ENCODE measurements at regions not wholly inside any gene's neighbourhood (a gene's known extent, or its start where the extent isn't known, plus 50 kb on each side); places are given as distances from the start of the nearest gene placed in this dataset.

DNA sequence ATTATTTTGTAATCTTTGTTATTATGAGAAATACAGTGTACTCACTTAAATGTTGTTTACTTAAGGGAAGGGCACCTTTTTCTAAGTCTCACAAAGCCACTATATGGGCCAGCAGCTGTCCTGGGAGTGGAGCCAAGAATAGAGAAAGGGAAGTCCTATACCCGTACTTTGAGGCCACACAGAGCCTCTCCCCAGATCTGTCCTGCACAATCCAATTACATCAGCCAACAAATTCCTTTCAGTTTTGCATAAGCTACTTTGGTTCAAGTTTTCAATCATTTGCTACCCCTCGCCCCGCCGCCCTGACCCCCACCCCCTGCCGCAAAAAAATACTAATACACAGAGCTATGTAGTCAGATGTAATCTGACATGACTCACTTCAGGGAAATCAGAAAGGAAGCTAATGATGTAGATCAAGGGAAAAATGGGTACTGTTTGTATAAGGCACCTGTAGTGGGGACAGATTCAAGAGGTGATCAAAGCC is 297.4 kb upstream of the NEBL start:
- no peaks in the 10 kb centered on the region for H3K27me3 ChIP-seq (ENCODE audit: control insufficient read depth, insufficient read depth, low read length)
- ChIA-PET CTCF (interaction anchor here (0.6 kb wide), 1 partner anchor 31 kb away, joined by 3 read pairs; no protein-coding TSS in a partner anchor), POLR2A (no interaction called here)
- no peak overlapping the region for H3K27ac ChIP-seq (ENCODE audit: low read depth, low read length)
- no peak for TF ChIP-seq CTCF (IDR thresholded peaks at IDR 0.05; ENCODE audit: low read depth, low read length)
- no peaks in the 10 kb centered on the region for H3K9me3 ChIP-seq (ENCODE audit: control insufficient read depth, insufficient read depth, low read length)
- no peak overlapping the region for H3K4me3 ChIP-seq (ENCODE audit: low read depth, low read length)
- no peak for DNase-seq (ENCODE audit: low read depth, low spot score)

GRCh38 chr10:21193196-21193595 is 296.1 kb upstream of the NEBL start:
- ChIA-PET POLR2A (no interaction called here), CTCF (no interaction called here)
- H3K27me3 ChIP-seq (ENCODE audit: control insufficient read depth, insufficient read depth, low read length): no peaks in the 10 kb centered on the region
- H3K4me3 ChIP-seq (ENCODE audit: low read depth, low read length): no peak overlapping the region
- no peak for TF ChIP-seq CTCF (IDR thresholded peaks at IDR 0.05; ENCODE audit: low read depth, low read length)
- no peak for DNase-seq (ENCODE audit: low read depth, low spot score)
- H3K27ac ChIP-seq (ENCODE audit: low read depth, low read length): no peak overlapping the region
- no peaks in the 10 kb centered on the region for H3K9me3 ChIP-seq (ENCODE audit: control insufficient read depth, insufficient read depth, low read length)

DNA sequence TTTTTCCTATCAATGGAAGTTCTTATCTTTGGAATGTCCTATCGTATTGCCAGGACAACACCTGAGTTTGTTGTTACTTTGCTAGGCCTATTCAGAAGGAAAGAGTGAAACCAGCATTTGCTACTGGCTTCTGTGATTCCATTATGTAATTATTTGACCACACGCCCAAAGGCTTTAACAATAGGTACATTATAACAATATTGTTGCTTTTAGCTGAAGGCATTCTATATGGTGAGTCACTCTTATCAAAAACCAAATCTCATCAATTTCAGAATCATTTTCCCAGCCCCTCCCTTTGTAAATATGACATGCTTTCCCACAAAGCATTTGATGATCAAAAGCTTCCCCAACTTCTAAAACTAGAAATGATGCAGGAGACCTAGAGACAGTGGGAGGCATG is 294.4 kb upstream of the NEBL start:
- no peak for DNase-seq (ENCODE audit: low read depth, low spot score)
- Histone ChIP-seq H3K9me3 (ENCODE audit: control insufficient read depth, insufficient read depth, low read length) (no peaks in the 10 kb centered on the region), H3K27ac (ENCODE audit: low read depth, low read length) (no peak overlapping the region), H3K4me3 (ENCODE audit: low read depth, low read length) (no peak overlapping the region), H3K27me3 (ENCODE audit: control insufficient read depth, insufficient read depth, low read length) (no peaks in the 10 kb centered on the region)
- ChIA-PET CTCF (no interaction called here), POLR2A (interaction anchor here (0.5 kb wide), 1 partner anchor 24 kb away, joined by 3 read pairs; no protein-coding TSS in a partner anchor)
- no peak for TF ChIP-seq CTCF (IDR thresholded peaks at IDR 0.05; ENCODE audit: low read depth, low read length)

DNA sequence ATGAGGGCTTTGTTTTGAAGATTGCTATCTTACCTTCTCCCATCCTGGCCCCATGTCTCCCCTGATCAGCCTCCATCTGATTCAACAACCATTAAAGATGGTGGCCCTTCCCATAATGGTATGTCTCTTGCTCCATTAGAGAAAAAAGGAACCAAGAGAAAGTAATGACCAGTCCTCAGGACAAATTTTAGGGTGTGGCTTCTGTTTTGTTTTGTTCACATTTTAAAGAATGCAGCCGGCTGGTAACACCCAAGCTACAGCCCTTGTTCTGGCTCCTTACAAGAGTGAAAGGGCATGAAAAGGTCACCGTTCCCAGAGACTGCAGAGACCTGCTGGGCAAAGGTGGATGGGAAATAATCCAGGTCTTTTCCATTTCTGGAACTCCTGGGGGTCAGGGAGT is 287.9 kb upstream of the NEBL start:
- H3K27ac ChIP-seq (ENCODE audit: low read depth, low read length): no peak overlapping the region
- no peaks in the 10 kb centered on the region for H3K9me3 ChIP-seq (ENCODE audit: control insufficient read depth, insufficient read depth, low read length)
- ChIA-PET CTCF (no interaction called here), POLR2A (interaction anchor here (0.7 kb wide), 1 partner anchor 29 kb away, joined by 6 read pairs; no protein-coding TSS in a partner anchor)
- no peak overlapping the region for H3K4me3 ChIP-seq (ENCODE audit: low read depth, low read length)
- no peak for TF ChIP-seq CTCF (IDR thresholded peaks at IDR 0.05; ENCODE audit: low read depth, low read length)
- peaks cover 2% of the 10 kb centered on the region for H3K27me3 ChIP-seq (ENCODE audit: control insufficient read depth, insufficient read depth, low read length)
- DNase-seq (ENCODE audit: low read depth, low spot score): no peak

- POLR2A ChIA-PET: no interaction called here
- no peak for DNase-seq (ENCODE audit: low read depth, low spot score)
These were observed 287.1 kb upstream of the NEBL start for GRCh38 chr10:21184216-21184615.

More at GRCh38 chr10:21184216-21184615, 287.1 kb upstream of the NEBL start:
- no peak overlapping the region for H3K4me3 ChIP-seq (ENCODE audit: low read depth, low read length)
- H3K27me3 ChIP-seq (ENCODE audit: control insufficient read depth, insufficient read depth, low read length): peaks cover 2% of the 10 kb centered on the region
- no peaks in the 10 kb centered on the region for H3K9me3 ChIP-seq (ENCODE audit: control insufficient read depth, insufficient read depth, low read length)
- CTCF ChIA-PET: interaction anchor here (0.6 kb wide), 1 partner anchor 233 kb away, joined by 5 read pairs; no protein-coding TSS in a partner anchor
- H3K27ac ChIP-seq (ENCODE audit: low read depth, low read length): no peak overlapping the region
- no peak for TF ChIP-seq CTCF (IDR thresholded peaks at IDR 0.05; ENCODE audit: low read depth, low read length)

All from AG04450 (cell line).